DMS153 (cell line): ENCODE measurements at regions not wholly inside any gene's neighbourhood (a gene's known extent, or its start where the extent isn't known, plus 50 kb on each side); places are given as distances from the start of the nearest gene placed in this dataset.

Source experiments
- DNase-seq: peaks from one replicate; lab custom pipeline; 2025; lab: John Stamatoyannopoulos, UW

DNA sequence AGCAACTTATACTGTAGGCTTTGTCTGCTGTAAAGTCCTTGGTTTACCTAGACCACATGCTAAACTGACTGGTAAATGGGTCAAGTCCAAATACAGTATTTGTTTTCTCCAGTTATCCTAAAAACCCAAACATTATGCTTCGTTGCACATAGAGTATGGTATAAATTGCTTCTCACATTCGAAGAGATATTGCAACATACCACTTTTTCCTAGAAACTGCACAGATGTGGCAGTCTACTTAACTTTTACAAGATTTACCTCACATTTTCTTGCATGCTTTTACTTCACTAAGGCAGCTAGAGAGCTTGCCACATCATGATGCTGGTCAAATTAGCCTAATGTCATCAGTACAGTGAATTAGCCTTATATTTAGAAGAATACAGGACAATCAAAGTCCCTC, 66.0 kb upstream of the SCN7A start:
- no peak for DNase-seq

DNA sequence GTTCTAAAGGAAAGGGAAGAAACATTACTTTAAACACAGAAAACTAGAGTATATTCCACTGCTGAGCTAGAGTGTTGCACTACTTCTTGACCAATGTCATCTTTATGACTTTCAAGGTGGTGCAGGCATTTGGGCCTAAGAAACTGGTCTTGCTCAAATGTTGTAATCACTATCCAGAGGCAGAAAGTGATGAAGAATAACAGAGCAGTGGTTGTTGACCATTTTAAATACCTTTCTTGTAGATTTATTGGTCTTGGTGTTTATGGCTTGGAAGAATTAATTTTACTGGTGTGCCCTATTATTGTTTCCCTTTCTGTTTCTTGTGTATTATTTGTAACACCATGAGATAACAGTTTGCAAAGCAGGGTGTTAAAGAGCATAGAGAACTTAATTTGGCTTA, 56.9 kb upstream of the SCN7A start:
- no peak for DNase-seq

DNA sequence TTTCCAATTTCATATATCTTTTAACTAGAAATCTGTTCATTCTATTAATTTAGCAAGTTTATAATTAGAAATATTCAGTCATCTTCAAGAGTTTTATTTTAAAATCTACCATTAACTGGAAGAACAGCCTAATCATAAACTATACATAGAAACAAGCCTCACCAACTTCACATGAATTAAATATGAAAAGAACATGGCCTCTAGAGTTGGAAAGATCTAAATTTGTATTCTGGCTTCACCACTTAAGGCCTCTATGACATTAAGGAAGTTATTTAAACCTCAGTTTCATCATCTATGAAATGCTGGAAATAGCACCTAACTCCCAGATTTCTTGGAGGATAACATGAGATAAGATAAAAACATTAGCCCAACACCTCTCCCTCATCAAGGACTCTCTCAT, 51.4 kb upstream of the SCN7A start:
- DNase-seq: no peak
